Astrocyte (in vitro differentiated cells and primary cell): ENCODE measurements at regions not wholly inside any gene's neighbourhood (a gene's known extent, or its start where the extent isn't known, plus 50 kb on each side); places are given as distances from the start of the nearest gene placed in this dataset.

ENCODE experiments used
- CTCF ChIP-seq: IDR thresholded peaks from 2 replicates; pipeline ENCODE4 v1.5.1; 2011; ENCODE audit warnings: low read depth, mild to moderate bottlenecking, inconsistent platforms, low read length, moderate library complexity; ENCODE audit not compliant: insufficient read depth
- EZH2 ChIP-seq: IDR thresholded peaks from 2 replicates; pipeline ENCODE4 v1.6.1; 2012; ENCODE audit warnings: mild to moderate bottlenecking, low read length, inconsistent platforms; ENCODE audit not compliant: insufficient read depth

- TF ChIP-seq CTCF (no peak), EZH2 (no peak)
Measured at GRCh38 chr3:89613241-89613640, 505.8 kb downstream of the EPHA3 start.
